ENCODE measurements at regions not wholly inside any gene's neighbourhood (a gene's known extent, or its start where the extent isn't known, plus 50 kb on each side); places are given as distances from the start of the nearest gene placed in this dataset.
"Not testable (repeated sequence)": the region's sequence is repeated elsewhere in the genome, so short reads cannot be mapped to it uniquely, and the experiment has no call there.

GRCh38 chr6:134821928-134822864 lies 127.7 kb downstream of the ALDH8A1 start:
- DNase-seq (ENCODE audit: low spot score), result no peak

- DNase-seq (ENCODE audit: low spot score), result no peak
Observed at GRCh38 chr6:134821397-134821796, 128.5 kb downstream of the ALDH8A1 start.

GRCh38 chr6:134819863-134820800 lies 129.8 kb downstream of the ALDH8A1 start:
- DNase-seq (ENCODE audit: low spot score), result no peak

GRCh38 chr6:134819236-134819635 lies 130.7 kb downstream of the ALDH8A1 start:
- no peak for DNase-seq (ENCODE audit: low spot score)

- no peak for DNase-seq (ENCODE audit: low spot score)
Observed at GRCh38 chr6:134817448-134817847, 132.5 kb downstream of the ALDH8A1 start.

- no peak for DNase-seq (ENCODE audit: low spot score)
Observed at GRCh38 chr6:134816780-134817179, 133.1 kb downstream of the ALDH8A1 start.

GRCh38 chr6:134816300-134816699 lies 133.6 kb downstream of the ALDH8A1 start:
- DNase-seq (ENCODE audit: low spot score), result no peak

- DNase-seq (ENCODE audit: low spot score), result no peak
Observed at GRCh38 chr6:134814076-134814695, 135.7 kb downstream of the ALDH8A1 start.

- DNase-seq (ENCODE audit: low spot score), result no peak
Observed at GRCh38 chr6:134813146-134813545, 136.8 kb downstream of the ALDH8A1 start.

- no peak for DNase-seq (ENCODE audit: low spot score)
Observed at GRCh38 chr6:134810402-134810801, 139.5 kb downstream of the ALDH8A1 start.

GRCh38 chr6:134809130-134809529 lies 140.8 kb downstream of the ALDH8A1 start:
- DNase-seq (ENCODE audit: low spot score), result no peak

GRCh38 chr6:134806180-134806798 lies 143.6 kb downstream of the ALDH8A1 start:
- DNase-seq (ENCODE audit: low spot score), result no peak

GRCh38 chr6:134805168-134805567 lies 144.7 kb downstream of the ALDH8A1 start:
- DNase-seq (ENCODE audit: low spot score), result no peak

GRCh38 chr6:134804311-134804710 lies 145.6 kb downstream of the ALDH8A1 start:
- DNase-seq (ENCODE audit: low spot score), result not testable (repeated sequence)

- no peak for DNase-seq (ENCODE audit: low spot score)
Observed at GRCh38 chr6:134802426-134803058, 147.4 kb downstream of the ALDH8A1 start.

GRCh38 chr6:134797400-134798113 lies 152.3 kb downstream of the ALDH8A1 start:
- no peak for DNase-seq (ENCODE audit: low spot score)

GRCh38 chr6:134795691-134796090 lies 154.2 kb downstream of the ALDH8A1 start:
- DNase-seq (ENCODE audit: low spot score), result no peak

- DNase-seq (ENCODE audit: low spot score), result no peak
Observed at GRCh38 chr6:134795001-134795400, 154.9 kb downstream of the ALDH8A1 start.

GRCh38 chr6:134791243-134791843 lies 158.6 kb downstream of the ALDH8A1 start:
- DNase-seq (ENCODE audit: low spot score), result not testable (repeated sequence)

- DNase-seq (ENCODE audit: low spot score), result no peak
Observed at GRCh38 chr6:134787261-134787877, 162.5 kb downstream of the ALDH8A1 start.
